ENCODE measurements at regions not wholly inside any gene's neighbourhood (a gene's known extent, or its start where the extent isn't known, plus 50 kb on each side); places are given as distances from the start of the nearest gene placed in this dataset.

- H4K20me1 ChIP-seq (ENCODE audit: control insufficient read depth, extremely low read depth, insufficient read depth, low read length) = no peaks in the 10 kb centered on the region
- H2AFZ ChIP-seq (ENCODE audit: low read length) = no peak overlapping the region
- peaks cover 5% of the 10 kb centered on the region for H3K27me3 ChIP-seq (ENCODE audit: control insufficient read depth, insufficient read depth, low read length)
- TF ChIP-seq EZH2 (IDR thresholded peaks at IDR 0.05; ENCODE audit: low read length, missing control alignments) = no peak
- TF ChIP-seq, protein P1, sequence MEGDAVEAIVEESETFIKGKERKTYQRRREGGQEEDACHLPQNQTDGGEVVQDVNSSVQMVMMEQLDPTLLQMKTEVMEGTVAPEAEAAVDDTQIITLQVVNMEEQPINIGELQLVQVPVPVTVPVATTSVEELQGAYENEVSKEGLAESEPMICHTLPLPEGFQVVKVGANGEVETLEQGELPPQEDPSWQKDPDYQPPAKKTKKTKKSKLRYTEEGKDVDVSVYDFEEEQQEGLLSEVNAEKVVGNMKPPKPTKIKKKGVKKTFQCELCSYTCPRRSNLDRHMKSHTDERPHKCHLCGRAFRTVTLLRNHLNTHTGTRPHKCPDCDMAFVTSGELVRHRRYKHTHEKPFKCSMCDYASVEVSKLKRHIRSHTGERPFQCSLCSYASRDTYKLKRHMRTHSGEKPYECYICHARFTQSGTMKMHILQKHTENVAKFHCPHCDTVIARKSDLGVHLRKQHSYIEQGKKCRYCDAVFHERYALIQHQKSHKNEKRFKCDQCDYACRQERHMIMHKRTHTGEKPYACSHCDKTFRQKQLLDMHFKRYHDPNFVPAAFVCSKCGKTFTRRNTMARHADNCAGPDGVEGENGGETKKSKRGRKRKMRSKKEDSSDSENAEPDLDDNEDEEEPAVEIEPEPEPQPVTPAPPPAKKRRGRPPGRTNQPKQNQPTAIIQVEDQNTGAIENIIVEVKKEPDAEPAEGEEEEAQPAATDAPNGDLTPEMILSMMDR (conservative IDR thresholded peaks at IDR 0.05 in 1 of 2, IDR thresholded peaks at IDR 0.05 in 1 of 2; ENCODE audit: low read depth in 1 of 2, low read length in 2 of 2) = no peak
- no peaks in the 10 kb centered on the region for H3K79me2 ChIP-seq (ENCODE audit: control insufficient read depth, insufficient read depth, low read length)
- no peaks in the 10 kb centered on the region for H3K4me1 ChIP-seq (ENCODE audit: control insufficient read depth, extremely low read depth, insufficient read depth, low read length)
- H3K27ac ChIP-seq (ENCODE audit: insufficient read depth, low read length) = no peak overlapping the region
- DNase-seq (ENCODE audit: low read depth in 2 of 2) = no peak
- H3K36me3 ChIP-seq (ENCODE audit: control insufficient read depth, insufficient read depth, low read length) = no peaks in the 10 kb centered on the region
- no peak overlapping the region for H3K4me2 ChIP-seq (ENCODE audit: extremely low read depth, insufficient read depth, low read length)
- no peaks in the 10 kb centered on the region for H3K9me3 ChIP-seq (ENCODE audit: control insufficient read depth, insufficient read depth, low read depth, low read length)
- no peak overlapping the region for H3K4me3 ChIP-seq (replicated peaks in 1 of 4; ENCODE audit: control extremely low read depth in 1 of 4, insufficient read depth in 1 of 4, low read depth in 3 of 4, low read length in 4 of 4)
- H3K9ac ChIP-seq (ENCODE audit: insufficient read depth, low read length) = no peak overlapping the region
These were observed 151.9 kb upstream of the CTTNBP2NL start for GRCh38 chr1:112244131-112244530.

- H3K79me2 ChIP-seq (ENCODE audit: control insufficient read depth, insufficient read depth, low read length) = no peaks in the 10 kb centered on the region
- no peak overlapping the region for H2AFZ ChIP-seq (ENCODE audit: low read length)
- no peak overlapping the region for H3K4me2 ChIP-seq (ENCODE audit: extremely low read depth, insufficient read depth, low read length)
- H3K9ac ChIP-seq (ENCODE audit: insufficient read depth, low read length) = no peak overlapping the region
- DNase-seq (ENCODE audit: low read depth in 2 of 2) = no peak
- no peak overlapping the region for H3K27ac ChIP-seq (ENCODE audit: insufficient read depth, low read length)
- H4K20me1 ChIP-seq (ENCODE audit: control insufficient read depth, extremely low read depth, insufficient read depth, low read length) = no peaks in the 10 kb centered on the region
- H3K9me3 ChIP-seq (ENCODE audit: control insufficient read depth, insufficient read depth, low read depth, low read length) = no peaks in the 10 kb centered on the region
- H3K36me3 ChIP-seq (ENCODE audit: control insufficient read depth, insufficient read depth, low read length) = no peaks in the 10 kb centered on the region
- TF ChIP-seq EZH2 (IDR thresholded peaks at IDR 0.05; ENCODE audit: low read length, missing control alignments) = no peak
- TF ChIP-seq, protein P1 (conservative IDR thresholded peaks at IDR 0.05 in 1 of 2, IDR thresholded peaks at IDR 0.05 in 1 of 2; ENCODE audit: low read depth in 1 of 2, low read length in 2 of 2) = no peak
- peaks cover 5% of the 10 kb centered on the region for H3K27me3 ChIP-seq (ENCODE audit: control insufficient read depth, insufficient read depth, low read length)
- no peaks in the 10 kb centered on the region for H3K4me1 ChIP-seq (ENCODE audit: control insufficient read depth, extremely low read depth, insufficient read depth, low read length)
- no peak overlapping the region for H3K4me3 ChIP-seq (replicated peaks in 1 of 4; ENCODE audit: control extremely low read depth in 1 of 4, insufficient read depth in 1 of 4, low read depth in 3 of 4, low read length in 4 of 4)
These were observed 150.9 kb upstream of the CTTNBP2NL start for GRCh38 chr1:112245114-112245513.

GRCh38 chr1:112247036-112247597, 148.9 kb upstream of the CTTNBP2NL start:
- no peak for TF ChIP-seq EZH2 (IDR thresholded peaks at IDR 0.05; ENCODE audit: low read length, missing control alignments)
- TF ChIP-seq, protein P1 (conservative IDR thresholded peaks at IDR 0.05 in 1 of 2, IDR thresholded peaks at IDR 0.05 in 1 of 2; ENCODE audit: low read depth in 1 of 2, low read length in 2 of 2) = no peak
- H3K4me3 ChIP-seq (replicated peaks in 1 of 4; ENCODE audit: control extremely low read depth in 1 of 4, insufficient read depth in 1 of 4, low read depth in 3 of 4, low read length in 4 of 4) = no peak overlapping the region
- H3K27me3 ChIP-seq (ENCODE audit: control insufficient read depth, insufficient read depth, low read length) = no peaks in the 10 kb centered on the region
- H2AFZ ChIP-seq (ENCODE audit: low read length) = no peak overlapping the region
- no peak overlapping the region for H3K4me2 ChIP-seq (ENCODE audit: extremely low read depth, insufficient read depth, low read length)
- H3K27ac ChIP-seq (ENCODE audit: insufficient read depth, low read length) = no peak overlapping the region
- no peaks in the 10 kb centered on the region for H3K79me2 ChIP-seq (ENCODE audit: control insufficient read depth, insufficient read depth, low read length)
- no peak overlapping the region for H3K9ac ChIP-seq (ENCODE audit: insufficient read depth, low read length)
- no peak for DNase-seq (ENCODE audit: low read depth in 2 of 2)
- H4K20me1 ChIP-seq (ENCODE audit: control insufficient read depth, extremely low read depth, insufficient read depth, low read length) = no peaks in the 10 kb centered on the region
- H3K9me3 ChIP-seq (ENCODE audit: control insufficient read depth, insufficient read depth, low read depth, low read length) = no peaks in the 10 kb centered on the region
- peaks cover 2% of the 10 kb centered on the region for H3K4me1 ChIP-seq (ENCODE audit: control insufficient read depth, extremely low read depth, insufficient read depth, low read length)
- no peaks in the 10 kb centered on the region for H3K36me3 ChIP-seq (ENCODE audit: control insufficient read depth, insufficient read depth, low read length)

Measured in fibroblast of lung (primary cell).